GM19397 (cell line): ENCODE measurements at regions not wholly inside any gene's neighbourhood (a gene's known extent, or its start where the extent isn't known, plus 50 kb on each side); places are given as distances from the start of the nearest gene placed in this dataset.
"Not testable (repeated sequence)": the region's sequence is repeated elsewhere in the genome, so short reads cannot be mapped to it uniquely, and the experiment has no call there.

Experiments used
- ATAC-seq: cut with Tn5 transposase; IDR thresholded peaks from one replicate; pipeline ENCODE4 v1.9.1; 2021; ENCODE audit warnings: mild to moderate bottlenecking, moderate library complexity; ENCODE audit not compliant: unreplicated experiment

DNA sequence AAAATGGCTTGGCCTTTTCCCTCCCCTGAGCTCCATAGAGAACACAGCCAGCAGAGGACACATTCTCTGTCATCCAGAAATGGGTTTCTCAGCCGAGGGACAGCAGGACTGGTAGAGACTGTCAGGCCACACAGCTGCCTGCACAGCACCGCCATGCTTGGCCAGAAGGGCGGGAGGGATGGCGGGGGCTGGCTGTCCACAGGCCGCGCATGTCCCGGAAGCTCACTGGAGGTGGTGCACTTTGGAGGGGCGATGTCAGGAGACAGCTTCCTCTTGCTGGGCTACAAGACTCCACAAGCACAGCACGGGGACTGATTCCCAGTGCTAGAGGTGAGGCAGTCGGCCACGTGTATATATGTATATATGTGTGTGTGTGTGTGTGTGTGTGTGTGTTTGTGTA, 125.3 kb downstream of the GOLGA6L4 start:
- not testable (repeated sequence) for ATAC-seq

GRCh38 chr15:84384421-84384820, 148.8 kb downstream of the GOLGA6L4 start:
- not testable (repeated sequence) for ATAC-seq

DNA sequence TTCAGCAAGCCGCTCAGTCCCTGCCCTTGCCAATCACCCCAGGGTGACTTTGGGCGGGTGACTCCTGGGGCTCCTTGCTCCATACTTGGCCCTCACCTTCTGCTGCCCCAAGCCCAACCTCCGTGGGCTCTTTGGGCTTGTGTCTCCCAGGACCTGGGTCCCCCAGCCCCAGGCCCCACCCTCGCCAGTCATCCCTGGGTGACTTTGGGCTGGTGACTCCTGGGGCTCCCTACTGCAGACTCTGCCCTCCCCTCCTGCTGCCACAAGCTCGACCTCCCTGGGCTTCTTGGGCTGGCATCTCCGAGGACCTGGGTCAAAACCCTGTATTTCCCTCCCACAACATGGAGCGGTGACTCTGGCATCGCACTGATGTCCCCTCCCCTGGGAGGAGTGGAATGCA, 151.5 kb downstream of the GOLGA6L4 start:
- no peak for ATAC-seq

DNA sequence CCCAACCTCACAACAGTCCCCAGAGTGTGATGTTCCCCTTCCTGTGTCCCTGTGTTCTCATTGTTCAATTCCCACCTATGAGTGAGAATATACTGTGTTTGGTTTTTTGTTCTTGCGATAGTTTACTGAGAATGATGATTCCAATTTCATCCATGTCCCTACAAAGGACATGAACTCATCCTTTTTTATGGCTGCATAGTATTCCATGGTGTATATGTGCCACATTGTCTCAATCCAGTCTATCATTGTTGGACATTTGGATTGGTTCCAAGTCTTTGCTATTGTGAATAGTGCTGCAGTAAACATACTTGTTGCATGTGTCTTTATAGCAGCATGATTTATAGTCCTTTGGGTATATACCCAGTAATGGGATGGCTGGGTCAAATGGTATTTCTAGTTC, 152.6 kb downstream of the GOLGA6L4 start:
- ATAC-seq, result not testable (repeated sequence)

- ATAC-seq, result not testable (repeated sequence)
These were observed 153.1 kb downstream of the GOLGA6L4 start for GRCh38 chr15:84388638-84389037.

DNA sequence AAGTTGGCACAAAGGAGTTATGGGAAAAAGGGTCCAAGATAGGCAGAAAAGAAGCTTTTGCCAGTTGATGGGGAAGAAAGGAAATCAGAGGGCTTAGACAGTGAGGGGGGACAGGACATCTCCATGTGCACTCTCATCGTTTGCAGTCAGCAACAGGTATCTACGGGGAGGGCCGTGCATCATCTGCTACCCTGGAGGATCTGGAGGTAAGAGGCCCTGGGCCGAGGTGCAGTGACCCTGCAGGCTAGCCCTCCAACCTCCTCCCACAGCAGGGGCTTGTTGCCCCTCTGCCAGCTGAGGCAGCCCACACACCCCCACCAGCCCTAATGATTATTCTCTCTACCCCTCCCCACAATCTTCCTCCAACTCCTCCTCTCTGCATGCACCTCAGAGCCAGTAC, 154.8 kb downstream of the GOLGA6L4 start:
- ATAC-seq, result not testable (repeated sequence)

- no peak for ATAC-seq
These were observed 155.6 kb downstream of the GOLGA6L4 start for GRCh38 chr15:84391191-84391590.

DNA sequence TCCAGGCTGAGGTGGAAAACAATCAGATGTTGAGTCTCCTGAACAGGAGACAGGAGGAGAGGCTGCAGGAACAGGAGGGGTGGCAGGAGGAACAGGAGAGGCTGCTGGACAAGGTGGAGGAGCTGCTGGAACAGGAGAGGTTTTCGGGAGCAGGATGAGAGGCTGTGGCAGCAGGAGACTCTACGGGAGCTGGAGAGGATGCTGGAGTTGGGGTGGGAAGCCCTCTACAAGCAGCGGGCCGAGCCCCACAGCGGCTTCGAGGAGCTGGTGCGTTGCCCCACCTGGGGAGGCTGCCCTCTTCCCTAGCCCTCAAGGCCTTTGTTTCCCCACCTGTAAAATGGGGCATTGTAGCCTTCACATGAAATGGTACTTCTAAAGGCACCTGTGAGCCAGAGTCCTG, 156.4 kb downstream of the GOLGA6L4 start:
- ATAC-seq, result not testable (repeated sequence)

- not testable (repeated sequence) for ATAC-seq
These were observed 157.9 kb downstream of the GOLGA6L4 start for GRCh38 chr15:84393386-84393936.

DNA sequence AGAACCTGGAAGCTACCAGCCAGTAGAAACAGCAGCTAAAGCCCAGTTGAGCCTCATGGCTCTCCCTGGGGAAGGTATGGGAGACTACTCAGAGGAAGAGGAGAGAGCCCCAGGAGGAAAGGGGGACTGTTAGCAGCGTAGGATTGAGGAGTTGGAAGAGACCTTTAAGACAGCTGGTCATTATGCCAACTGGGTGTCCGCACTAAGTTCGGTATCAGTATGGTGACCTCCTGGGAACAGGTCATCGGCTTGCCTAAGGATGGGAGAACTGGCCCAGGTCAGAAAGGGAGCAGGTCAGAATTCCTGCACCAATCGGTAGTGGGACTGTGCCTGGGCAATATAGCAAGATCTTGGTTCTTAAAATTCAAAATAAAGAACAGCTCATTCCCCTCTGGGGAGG, 158.4 kb downstream of the GOLGA6L4 start:
- ATAC-seq, result not testable (repeated sequence)

- ATAC-seq, result not testable (repeated sequence)
These were observed 159.8 kb downstream of the GOLGA6L4 start for GRCh38 chr15:84395384-84395783.

GRCh38 chr15:84395881-84396280, 160.3 kb downstream of the GOLGA6L4 start:
- not testable (repeated sequence) for ATAC-seq

DNA sequence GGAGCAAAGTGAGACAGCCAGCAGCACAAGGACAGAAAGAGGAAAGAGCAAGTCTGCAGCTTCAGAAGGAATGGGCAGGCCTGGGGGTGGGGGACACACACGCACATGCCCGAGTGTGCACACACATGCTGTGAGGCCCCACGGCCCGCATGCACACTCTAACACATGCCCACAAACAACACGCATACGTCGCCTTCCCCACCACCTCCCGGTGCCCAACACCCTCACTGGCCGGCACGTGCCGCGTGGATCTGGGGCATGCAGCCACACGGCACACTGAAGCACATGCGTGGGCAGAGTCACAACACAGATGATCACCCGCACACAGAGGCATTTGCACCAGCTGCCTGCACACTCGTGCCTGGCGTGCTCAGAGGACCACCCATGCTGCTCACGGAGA, 161.5 kb downstream of the GOLGA6L4 start:
- ATAC-seq, result not testable (repeated sequence)

DNA sequence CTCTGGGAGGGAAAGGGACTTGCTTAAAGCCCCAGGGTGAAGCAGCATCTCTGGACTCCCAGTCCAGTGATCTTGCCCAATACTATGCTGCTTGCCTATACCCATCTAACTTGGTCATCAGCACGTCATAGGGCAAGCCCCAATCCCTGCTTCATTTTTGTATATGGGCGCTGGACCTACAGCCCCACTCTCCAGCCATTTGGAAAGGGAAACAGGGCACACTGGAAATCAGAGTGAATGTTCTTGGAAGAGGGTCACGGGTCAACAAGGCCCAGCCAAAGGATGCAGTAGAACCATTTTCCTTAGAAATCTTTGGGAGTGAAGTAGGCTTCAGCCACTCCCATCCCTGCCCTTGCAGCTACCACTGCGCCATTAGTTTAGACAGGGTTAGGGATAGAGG, 162.5 kb downstream of the GOLGA6L4 start:
- ATAC-seq, result not testable (repeated sequence)

DNA sequence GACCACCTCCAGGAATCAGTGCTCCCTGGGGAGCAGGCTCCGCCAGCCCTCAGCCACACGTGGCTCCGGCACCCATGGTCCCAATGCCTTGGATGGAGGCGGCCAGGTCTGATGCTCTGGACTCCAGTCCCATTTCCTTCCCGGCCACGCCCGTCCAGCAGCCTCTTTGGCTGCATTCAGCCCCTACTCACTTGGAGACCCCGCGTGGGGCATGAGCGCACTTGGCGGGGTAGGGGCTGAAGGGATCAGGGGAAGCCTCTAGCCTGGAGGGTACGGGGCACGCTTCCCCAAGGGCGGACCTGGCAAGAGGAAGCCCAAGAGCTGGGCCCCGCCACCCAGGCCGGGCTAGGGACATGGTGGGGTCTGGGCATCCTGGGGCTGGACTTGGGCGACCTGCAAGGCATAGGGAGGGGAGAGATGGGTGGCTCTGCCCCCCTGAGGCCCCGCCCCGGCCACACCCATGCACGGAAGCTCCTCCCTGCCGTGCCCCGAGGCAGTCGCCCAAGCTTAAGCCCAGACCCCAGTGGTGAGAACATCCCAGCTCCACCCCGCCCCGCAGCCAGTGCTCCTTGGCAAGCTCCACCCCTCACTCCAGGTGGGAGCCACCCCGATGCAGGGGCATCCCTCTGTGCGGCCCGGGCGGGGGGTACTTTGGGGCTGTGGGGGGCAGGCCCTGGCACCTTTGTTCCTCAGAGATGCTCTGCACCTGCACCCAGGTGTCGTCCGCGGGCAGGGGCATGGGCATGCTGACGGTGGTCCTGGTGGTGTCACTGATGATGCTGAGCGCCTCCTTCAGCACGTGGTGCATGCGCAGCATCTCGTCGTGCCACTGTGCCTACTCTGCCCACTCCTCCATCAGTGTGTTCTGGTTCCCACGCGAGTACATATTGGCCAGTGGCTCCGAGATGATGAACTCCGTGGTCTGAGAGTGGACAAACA, 163.5 kb downstream of the GOLGA6L4 start:
- ATAC-seq, result no peak

GRCh38 chr15:84400017-84400740, 164.6 kb downstream of the GOLGA6L4 start:
- no peak for ATAC-seq

DNA sequence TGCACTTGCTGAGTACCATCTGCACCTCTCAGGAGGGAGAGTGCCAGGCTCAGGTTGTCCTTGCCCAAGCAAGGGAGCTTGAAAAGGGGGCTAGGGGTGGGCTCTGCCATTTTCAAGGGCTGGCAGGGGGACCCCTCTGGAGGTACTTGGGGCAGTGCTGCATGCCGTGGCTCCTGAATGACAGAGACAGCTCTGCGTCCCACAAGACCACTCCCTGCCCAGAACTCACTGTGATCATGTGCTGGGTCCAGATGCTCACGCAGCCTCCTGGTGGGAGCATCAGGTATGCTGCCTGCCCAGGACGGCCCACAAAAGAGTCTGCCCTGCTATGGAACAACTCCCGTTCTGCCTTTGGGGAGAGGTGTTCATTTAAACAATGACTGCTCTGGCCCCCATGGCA, 165.2 kb downstream of the GOLGA6L4 start:
- ATAC-seq, result no peak

GRCh38 chr15:84401461-84401860, 165.9 kb downstream of the GOLGA6L4 start:
- ATAC-seq, result not testable (repeated sequence)

- not testable (repeated sequence) for ATAC-seq
These were observed 166.6 kb downstream of the GOLGA6L4 start for GRCh38 chr15:84401891-84402840.

DNA sequence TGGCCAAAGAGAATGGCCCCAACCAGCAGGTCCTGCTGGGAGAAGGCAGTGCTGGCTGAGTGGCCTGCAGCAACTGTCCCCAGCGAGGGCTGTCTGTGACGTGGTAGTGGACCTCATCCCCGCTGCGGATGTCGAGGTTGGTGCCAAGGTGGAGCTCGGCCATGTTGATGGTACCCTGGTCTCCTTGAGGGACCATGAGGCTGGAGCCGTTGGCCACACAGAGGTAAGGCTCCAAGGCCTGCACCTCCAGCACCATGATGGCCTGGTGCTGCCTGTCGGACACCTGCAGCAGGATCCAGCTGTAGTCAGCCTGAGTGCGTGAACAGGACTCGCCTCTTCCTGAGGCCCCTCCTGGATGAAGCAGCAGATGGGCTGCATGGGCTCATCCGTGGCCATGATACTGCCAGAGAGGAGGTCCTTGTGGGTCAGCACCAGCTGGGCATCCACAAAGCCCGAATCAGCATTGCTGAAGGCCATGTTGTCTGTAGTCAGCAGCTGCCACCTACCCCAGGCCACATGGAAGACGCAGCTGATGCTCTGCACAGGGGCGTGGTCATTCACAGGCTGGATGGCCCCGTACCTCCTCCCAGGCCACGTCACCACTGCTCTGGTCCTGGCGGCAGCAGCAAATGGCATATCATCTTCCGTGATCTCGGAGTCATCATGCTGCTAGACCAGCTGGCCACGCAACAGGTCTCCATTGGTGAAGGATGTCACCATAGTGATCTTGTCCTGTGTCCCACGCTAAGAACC, 167.5 kb downstream of the GOLGA6L4 start:
- no peak for ATAC-seq
